Pancreas (tissue), 10 donors: ENCODE measurements at regions not wholly inside any gene's neighbourhood (a gene's known extent, or its start where the extent isn't known, plus 50 kb on each side); places are given as distances from the start of the nearest gene placed in this dataset.

Source experiments
- ATAC-seq, 4 donors: fragments of 200-7000 bp; cut with Tn5 transposase; one replicate each; pipeline versions ENCODE4 v1.8.0 to v1.9.1; 2020; ENCODE audit warnings: mild to moderate bottlenecking in 4 of 4, moderate library complexity in 4 of 4
- DNase-seq, 6 donors: peaks; one replicate each; pipeline ENCODE4 v3.0.0-alpha.2; 2020
- FAIRE-seq: peaks from 2 replicates; lab custom pipeline; 2012; peaks lifted over from hg19 to GRCh38; lab: Jason Lieb, UNC
- H3K27ac ChIP-seq, 4 donors: fragments of 200-600 bp; sonication (generic); 1 replicate in 3 of 4; 2 replicates in 1 of 4; pipeline versions ENCODE4 v1.5.0 to v1.8.0; 2020
- H3K27me3 ChIP-seq, 4 donors: fragments of 200-600 bp; one replicate each; pipeline ENCODE4 v1.8.0; 2021
- H3K36me3 ChIP-seq, 3 donors: fragments of 200-600 bp; sonication (generic) in 1 of 3; one replicate each; pipeline versions ENCODE4 v1.5.0 to v1.8.0; 2020 to 2021
- H3K4me1 ChIP-seq, 3 donors: fragments of 200-600 bp; one replicate each; pipeline ENCODE4 v1.8.0; 2021
- H3K4me3 ChIP-seq, 4 donors: fragments of 200-600 bp; sonication (generic) in 2 of 4; one replicate each; pipeline versions ENCODE4 v1.5.0 to v1.8.0; 2020 to 2021
- H3K9me3 ChIP-seq, 4 donors: fragments of 200-600 bp; one replicate each; pipeline ENCODE4 v1.8.0; 2021
- CTCF ChIP-seq, 4 donors: fragments of 200-600 bp; sonication (generic) in 3 of 4; IDR thresholded peaks; one replicate each; pipeline versions ENCODE4 v1.5.0 to v1.8.0; 2021; ENCODE audit warnings: antibody characterized with exemption in 4 of 4
- WGBS, 2 donors: extraction: QIAGEN DNeasy Blood & Tissue Kit; methylation state at CpG; one replicate each; pipeline ENCODE4 v1.1.7; 2013; 5-methylcytosine and 5-hydroxymethylcytosine counted together
- intact Hi-C, 3 donors: fragments of 100-400 bp; cut with DNase I; formaldehyde crosslinking; loops; one replicate each; pipeline versions ENCODE4 v1.11.1 to v1.14.2; 2022
- donor health status: healthy with polysubstance abuse.
- donor health status: DM: no; HTN: no; CAD: no; lungs with moderate emphysema.
- donor health status: DM: no; HTN: no; CAD: no.
- donor health status: control.
- donor health status: control.
- donor health status: Bipolar disorder and iron deficiency.
- donor health status: DM: yes; HTN: yes; CAD: no.
- donor health status: DM: no; HTN: no; CAD: no.
- donor health status: DM: no; HTN: no; CAD: no.
- donor health status: DM: yes; HTN: yes; CAD: no.

DNA sequence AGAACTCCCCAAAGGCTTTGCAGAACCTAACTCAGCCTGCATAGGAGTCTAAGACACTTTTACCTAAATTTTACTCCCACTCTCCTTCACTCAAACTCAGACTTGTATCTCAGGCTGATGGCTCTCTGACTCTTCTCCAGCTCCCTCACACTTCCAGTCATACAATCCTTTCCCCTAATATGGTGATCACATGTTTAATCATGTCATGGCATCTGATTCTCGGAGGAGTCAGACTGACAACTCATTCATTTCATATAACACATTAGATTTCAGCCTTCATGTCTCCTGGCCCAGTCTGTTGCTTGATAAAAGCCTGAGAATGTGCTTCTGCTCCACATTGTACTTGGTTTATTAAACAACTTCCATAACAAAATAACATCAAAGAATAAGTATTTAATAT, 1503.9 kb upstream of the TENM4 start:
- no peak for TF ChIP-seq CTCF (IDR thresholded peaks at IDR 0.05)
- Histone ChIP-seq H3K4me1 (no peaks in the 10 kb centered on the region), H3K27me3 (peaks cover 0 to 4% (median 0%) of the 10 kb centered on the region in 4 donors), H3K9me3 (no peaks in the 10 kb centered on the region), H3K4me3 (no peak overlapping the region), H3K27ac (no peak overlapping the region), H3K36me3 (no peaks in the 10 kb centered on the region)
- FAIRE-seq (no peak), ATAC-seq (no peak), DNase-seq (no peak)
- intact Hi-C loops = no loop called here
- 44 to 61% methylated on average over 1 of the region's 1 CpG for WGBS, 2 donors

DNA sequence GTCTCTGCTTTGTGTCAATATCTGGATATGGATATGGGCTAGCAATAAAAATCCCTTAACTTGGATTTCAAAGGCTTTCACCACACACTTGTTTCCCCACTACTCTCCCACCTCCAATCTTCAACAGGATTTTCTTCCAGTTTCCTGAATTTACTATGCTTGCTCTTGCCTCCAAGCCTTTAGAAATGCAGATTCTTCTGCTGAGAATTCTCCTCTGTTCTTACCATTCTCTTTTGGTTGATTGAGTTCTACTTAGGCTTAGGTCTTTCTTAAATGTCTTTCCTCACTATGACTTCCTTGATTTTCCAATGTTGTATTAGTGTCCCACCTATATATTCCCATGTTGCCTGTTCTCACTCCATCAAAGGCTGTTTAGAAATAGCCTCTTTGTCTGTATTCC, 1502.4 kb upstream of the TENM4 start:
- intact Hi-C loops = no loop called here
- FAIRE-seq = no peak
- no peak for DNase-seq
- no peak for TF ChIP-seq CTCF (IDR thresholded peaks at IDR 0.05)
- Histone ChIP-seq H3K27me3 (peaks cover 0 to 4% (median 0%) of the 10 kb centered on the region in 4 donors), H3K27ac (no peak overlapping the region), H3K9me3 (no peaks in the 10 kb centered on the region), H3K4me1 (no peaks in the 10 kb centered on the region), H3K4me3 (no peak overlapping the region), H3K36me3 (no peaks in the 10 kb centered on the region)
- no peak for ATAC-seq

- Histone ChIP-seq H3K27ac (no peak overlapping the region), H3K9me3 (no peaks in the 10 kb centered on the region), H3K27me3 (no peaks in the 10 kb centered on the region), H3K36me3 (no peaks in the 10 kb centered on the region), H3K4me1 (no peaks in the 10 kb centered on the region), H3K4me3 (no peak overlapping the region)
- ATAC-seq (no peak), FAIRE-seq (no peak), DNase-seq (no peak)
- WGBS, 2 donors = 51 to 69% methylated on average over 3 of the region's 3 CpGs
- no peak for TF ChIP-seq CTCF (IDR thresholded peaks at IDR 0.05)
- intact Hi-C loops = no loop called here
Measured at GRCh38 chr11:80937842-80938241, 1497.0 kb upstream of the TENM4 start.

DNA sequence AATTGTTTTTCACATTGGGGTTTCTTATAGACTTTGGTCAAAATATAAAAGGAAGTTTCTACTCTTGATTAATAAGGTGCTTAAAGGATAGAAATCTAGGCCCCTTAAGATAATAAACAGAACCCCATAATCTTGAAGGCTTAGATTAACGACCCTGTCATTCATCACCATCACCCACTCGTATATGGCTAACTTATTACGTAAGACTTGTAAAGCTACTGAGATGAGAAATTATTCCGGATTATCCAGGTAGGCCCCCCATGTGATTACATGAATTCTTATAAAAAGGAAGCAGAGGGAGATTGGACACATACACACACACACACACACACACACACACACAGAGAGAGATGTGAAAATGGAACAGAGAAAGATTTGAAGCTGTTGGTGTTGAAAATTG, 1489.2 kb upstream of the TENM4 start:
- Histone ChIP-seq H3K27ac (no peak overlapping the region), H3K4me3 (no peak overlapping the region), H3K9me3 (no peaks in the 10 kb centered on the region), H3K36me3 (no peaks in the 10 kb centered on the region), H3K4me1 (no peaks in the 10 kb centered on the region), H3K27me3 (no peaks in the 10 kb centered on the region)
- FAIRE-seq = no peak
- intact Hi-C loops = no loop called here
- DNase-seq = no peak
- WGBS, 2 donors = 51 to 68% methylated on average over 4 of the region's 4 CpGs
- TF ChIP-seq CTCF (IDR thresholded peaks at IDR 0.05) = no peak
- ATAC-seq = no peak

DNA sequence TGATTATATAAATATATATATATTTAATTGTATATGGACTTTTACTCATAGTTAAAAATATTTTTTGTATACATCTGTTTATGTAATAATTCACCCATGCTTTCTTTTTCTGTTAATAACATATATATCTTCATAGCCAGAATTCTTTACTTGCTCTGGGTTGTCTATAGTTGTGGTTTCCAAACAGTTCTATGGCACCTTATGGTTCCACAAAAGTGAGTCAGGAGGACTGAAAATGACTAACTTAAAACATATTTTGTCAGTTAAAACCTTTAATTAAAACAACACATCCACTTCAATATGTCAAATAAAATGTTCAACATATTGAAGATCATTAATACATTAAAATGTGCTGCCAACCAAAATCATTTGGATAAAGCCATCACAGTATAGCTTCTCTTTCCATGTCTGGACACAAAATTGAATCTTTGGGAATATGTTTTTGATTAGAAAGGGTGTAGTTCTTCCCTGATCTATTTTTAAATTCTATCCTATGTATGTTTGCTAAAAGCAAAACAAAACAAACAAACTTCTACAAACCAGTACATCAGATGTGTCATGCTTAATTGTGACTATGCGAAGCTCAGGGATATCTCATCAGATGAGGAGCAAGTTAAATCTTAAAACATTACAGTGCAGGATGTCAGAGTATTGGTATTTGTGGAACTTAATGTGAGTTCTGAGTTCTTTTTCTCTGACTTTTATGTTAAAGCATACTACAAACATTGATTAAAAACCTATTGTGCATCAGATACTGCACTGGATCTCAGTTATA, 1488.4 kb upstream of the TENM4 start:
- intact Hi-C loops = no loop called here
- Histone ChIP-seq H3K4me1 (no peaks in the 10 kb centered on the region), H3K27ac (no peak overlapping the region), H3K9me3 (no peaks in the 10 kb centered on the region), H3K27me3 (no peaks in the 10 kb centered on the region), H3K36me3 (no peaks in the 10 kb centered on the region), H3K4me3 (no peak overlapping the region)
- DNase-seq (no peak), FAIRE-seq (no peak), ATAC-seq (no peak)
- 64 to 85% methylated on average over 1 of the region's 1 CpG for WGBS, 2 donors
- no peak for TF ChIP-seq CTCF (IDR thresholded peaks at IDR 0.05)
